ENCODE measurements at regions not wholly inside any gene's neighbourhood (a gene's known extent, or its start where the extent isn't known, plus 50 kb on each side); places are given as distances from the start of the nearest gene placed in this dataset.

DNA sequence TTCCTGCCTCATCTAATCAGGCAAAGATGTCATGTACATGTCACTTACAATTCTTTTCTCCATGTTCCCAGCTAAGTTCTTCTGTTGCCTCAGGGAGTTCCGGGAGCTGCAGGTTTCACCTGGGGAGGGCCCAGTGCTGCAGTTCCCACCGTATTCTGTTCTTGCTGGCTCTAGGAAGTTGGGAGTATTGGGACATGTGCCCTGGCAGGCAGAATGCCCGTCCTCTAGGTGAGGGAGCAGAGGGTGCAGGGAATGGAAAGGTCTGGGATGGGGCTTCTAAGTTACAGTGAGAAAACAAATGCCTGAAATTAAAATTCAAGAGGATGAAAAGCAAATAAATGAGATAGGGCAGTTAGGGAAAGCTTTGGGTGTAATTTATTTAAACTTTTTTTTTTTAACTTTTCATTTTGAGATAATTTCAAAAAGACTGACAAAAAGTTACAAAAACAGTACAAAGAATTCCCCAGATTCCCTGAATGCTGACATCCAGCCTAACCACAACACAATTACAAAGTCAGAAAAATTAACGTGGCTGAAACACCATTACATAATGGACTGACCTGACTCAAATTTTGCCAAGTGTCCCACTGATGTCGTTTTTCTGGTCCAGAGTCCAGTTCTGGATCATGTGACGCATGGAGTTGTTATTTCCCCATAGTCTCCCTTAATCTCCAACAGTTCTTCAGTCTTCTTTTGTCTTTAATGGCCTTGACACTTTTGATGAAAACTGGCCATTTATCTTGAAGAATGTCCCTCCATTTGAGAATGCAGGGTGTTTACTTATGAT, 187.2 kb upstream of the MYL2 start:
- TF ChIP-seq, protein P1, sequence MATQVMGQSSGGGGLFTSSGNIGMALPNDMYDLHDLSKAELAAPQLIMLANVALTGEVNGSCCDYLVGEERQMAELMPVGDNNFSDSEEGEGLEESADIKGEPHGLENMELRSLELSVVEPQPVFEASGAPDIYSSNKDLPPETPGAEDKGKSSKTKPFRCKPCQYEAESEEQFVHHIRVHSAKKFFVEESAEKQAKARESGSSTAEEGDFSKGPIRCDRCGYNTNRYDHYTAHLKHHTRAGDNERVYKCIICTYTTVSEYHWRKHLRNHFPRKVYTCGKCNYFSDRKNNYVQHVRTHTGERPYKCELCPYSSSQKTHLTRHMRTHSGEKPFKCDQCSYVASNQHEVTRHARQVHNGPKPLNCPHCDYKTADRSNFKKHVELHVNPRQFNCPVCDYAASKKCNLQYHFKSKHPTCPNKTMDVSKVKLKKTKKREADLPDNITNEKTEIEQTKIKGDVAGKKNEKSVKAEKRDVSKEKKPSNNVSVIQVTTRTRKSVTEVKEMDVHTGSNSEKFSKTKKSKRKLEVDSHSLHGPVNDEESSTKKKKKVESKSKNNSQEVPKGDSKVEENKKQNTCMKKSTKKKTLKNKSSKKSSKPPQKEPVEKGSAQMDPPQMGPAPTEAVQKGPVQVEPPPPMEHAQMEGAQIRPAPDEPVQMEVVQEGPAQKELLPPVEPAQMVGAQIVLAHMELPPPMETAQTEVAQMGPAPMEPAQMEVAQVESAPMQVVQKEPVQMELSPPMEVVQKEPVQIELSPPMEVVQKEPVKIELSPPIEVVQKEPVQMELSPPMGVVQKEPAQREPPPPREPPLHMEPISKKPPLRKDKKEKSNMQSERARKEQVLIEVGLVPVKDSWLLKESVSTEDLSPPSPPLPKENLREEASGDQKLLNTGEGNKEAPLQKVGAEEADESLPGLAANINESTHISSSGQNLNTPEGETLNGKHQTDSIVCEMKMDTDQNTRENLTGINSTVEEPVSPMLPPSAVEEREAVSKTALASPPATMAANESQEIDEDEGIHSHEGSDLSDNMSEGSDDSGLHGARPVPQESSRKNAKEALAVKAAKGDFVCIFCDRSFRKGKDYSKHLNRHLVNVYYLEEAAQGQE (IDR thresholded peaks at IDR 0.05; ENCODE audit: borderline replicate concordance), result no peak
- TF ChIP-seq EZH2 (IDR thresholded peaks at IDR 0.05; ENCODE audit: borderline replicate concordance, insufficient read depth, low read length, poor library complexity, severe bottlenecking), result no peak
- no peak for TF ChIP-seq POLR2AphosphoS5 (IDR thresholded peaks at IDR 0.05)
- no peak for TF ChIP-seq RAD21 (conservative IDR thresholded peaks at IDR 0.05)
- TF ChIP-seq EP300 (conservative IDR thresholded peaks at IDR 0.05; ENCODE audit: poor library complexity, severe bottlenecking), result no peak
- no peak for TF ChIP-seq SMC3 (conservative IDR thresholded peaks at IDR 0.05; ENCODE audit: poor library complexity)
- TF ChIP-seq TAF1 (IDR thresholded peaks at IDR 0.05; ENCODE audit: low read depth), result no peak
- TF ChIP-seq, protein P2, sequence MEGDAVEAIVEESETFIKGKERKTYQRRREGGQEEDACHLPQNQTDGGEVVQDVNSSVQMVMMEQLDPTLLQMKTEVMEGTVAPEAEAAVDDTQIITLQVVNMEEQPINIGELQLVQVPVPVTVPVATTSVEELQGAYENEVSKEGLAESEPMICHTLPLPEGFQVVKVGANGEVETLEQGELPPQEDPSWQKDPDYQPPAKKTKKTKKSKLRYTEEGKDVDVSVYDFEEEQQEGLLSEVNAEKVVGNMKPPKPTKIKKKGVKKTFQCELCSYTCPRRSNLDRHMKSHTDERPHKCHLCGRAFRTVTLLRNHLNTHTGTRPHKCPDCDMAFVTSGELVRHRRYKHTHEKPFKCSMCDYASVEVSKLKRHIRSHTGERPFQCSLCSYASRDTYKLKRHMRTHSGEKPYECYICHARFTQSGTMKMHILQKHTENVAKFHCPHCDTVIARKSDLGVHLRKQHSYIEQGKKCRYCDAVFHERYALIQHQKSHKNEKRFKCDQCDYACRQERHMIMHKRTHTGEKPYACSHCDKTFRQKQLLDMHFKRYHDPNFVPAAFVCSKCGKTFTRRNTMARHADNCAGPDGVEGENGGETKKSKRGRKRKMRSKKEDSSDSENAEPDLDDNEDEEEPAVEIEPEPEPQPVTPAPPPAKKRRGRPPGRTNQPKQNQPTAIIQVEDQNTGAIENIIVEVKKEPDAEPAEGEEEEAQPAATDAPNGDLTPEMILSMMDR (IDR thresholded peaks at IDR 0.05; ENCODE audit: poor library complexity, severe bottlenecking), result no peak
- no peak for TF ChIP-seq MXI1 (conservative IDR thresholded peaks at IDR 0.05; ENCODE audit: poor library complexity, severe bottlenecking)
- no peak overlapping the region for H3K9ac ChIP-seq (ENCODE audit: low read length)
- no peaks in the 10 kb centered on the region for H3K36me3 ChIP-seq (ENCODE audit: insufficient read depth, low read length)
- H3F3A ChIP-seq (ENCODE audit: insufficient read depth, low read length, poor library complexity, severe bottlenecking), result no peaks in the 10 kb centered on the region
- H3K9me3 ChIP-seq (ENCODE audit: low read length), result no peaks in the 10 kb centered on the region
- no peaks in the 10 kb centered on the region for H3K27me3 ChIP-seq (ENCODE audit: insufficient read depth, low read depth, low read length)
- H3K79me2 ChIP-seq (replicated peaks; ENCODE audit: insufficient read depth, low read length), result no peaks in the 10 kb centered on the region
- no peak overlapping the region for H3K4me2 ChIP-seq (ENCODE audit: low read length)
- H3K4me3 ChIP-seq (ENCODE audit: low read length), result no peak overlapping the region
- no peaks in the 10 kb centered on the region for H4K20me1 ChIP-seq (ENCODE audit: insufficient read depth)
- no peak overlapping the region for H2AFZ ChIP-seq (ENCODE audit: low read depth, low read length)
- H3K9me2 ChIP-seq (ENCODE audit: insufficient read depth, low read length), result no peaks in the 10 kb centered on the region
- H3K27ac ChIP-seq (ENCODE audit: low read length), result no peak overlapping the region

DNA sequence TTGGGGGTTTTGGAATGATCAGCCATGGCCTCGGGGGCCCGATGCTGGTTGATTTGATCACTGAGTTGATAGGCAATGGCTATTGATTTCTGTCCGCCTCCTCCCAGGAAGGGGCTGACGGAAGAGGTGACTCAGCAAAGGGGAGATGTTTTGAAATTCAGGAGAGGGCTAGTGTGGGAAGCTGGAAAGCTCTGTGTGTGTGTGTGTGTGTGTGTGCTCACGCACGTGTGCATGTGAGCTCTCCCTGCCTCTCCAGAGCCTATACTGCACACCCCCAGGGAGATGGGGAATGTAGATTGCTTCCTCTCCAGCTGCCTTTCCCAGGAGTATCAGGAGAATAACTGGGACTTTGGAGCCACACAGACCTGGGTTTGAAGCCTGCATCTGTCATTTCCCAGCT, 184.9 kb upstream of the MYL2 start:
- Histone ChIP-seq H3K4me3 (ENCODE audit: low read length) (no peak overlapping the region), H3F3A (ENCODE audit: insufficient read depth, low read length, poor library complexity, severe bottlenecking) (no peaks in the 10 kb centered on the region), H2AFZ (ENCODE audit: low read depth, low read length) (no peak overlapping the region), H3K36me3 (ENCODE audit: insufficient read depth, low read length) (no peaks in the 10 kb centered on the region), H3K9me2 (ENCODE audit: insufficient read depth, low read length) (no peaks in the 10 kb centered on the region), H3K79me2 (replicated peaks; ENCODE audit: insufficient read depth, low read length) (no peaks in the 10 kb centered on the region), H3K9ac (ENCODE audit: low read length) (no peak overlapping the region), H3K27ac (ENCODE audit: low read length) (no peak overlapping the region), H3K9me3 (ENCODE audit: low read length) (no peaks in the 10 kb centered on the region), H4K20me1 (ENCODE audit: insufficient read depth) (no peaks in the 10 kb centered on the region), H3K27me3 (ENCODE audit: insufficient read depth, low read depth, low read length) (no peaks in the 10 kb centered on the region), H3K4me2 (ENCODE audit: low read length) (no peak overlapping the region)
- TF ChIP-seq EP300 (conservative IDR thresholded peaks at IDR 0.05; ENCODE audit: poor library complexity, severe bottlenecking) (no peak), SMC3 (conservative IDR thresholded peaks at IDR 0.05; ENCODE audit: poor library complexity) (no peak), RAD21 (conservative IDR thresholded peaks at IDR 0.05) (no peak), POLR2AphosphoS5 (IDR thresholded peaks at IDR 0.05) (no peak), EZH2 (IDR thresholded peaks at IDR 0.05; ENCODE audit: borderline replicate concordance, insufficient read depth, low read length, poor library complexity, severe bottlenecking) (no peak), TAF1 (IDR thresholded peaks at IDR 0.05; ENCODE audit: low read depth) (no peak)
- TF ChIP-seq, protein P2 (IDR thresholded peaks at IDR 0.05; ENCODE audit: poor library complexity, severe bottlenecking), result no peak
- TF ChIP-seq, protein P1 (IDR thresholded peaks at IDR 0.05; ENCODE audit: borderline replicate concordance), result no peak
